ENCODE measurements at regions not wholly inside any gene's neighbourhood (a gene's known extent, or its start where the extent isn't known, plus 50 kb on each side); places are given as distances from the start of the nearest gene placed in this dataset.

GRCh38 chr4:128475597-128475996 is 188.0 kb upstream of the PGRMC2 start:
- DNase-seq: no peak

DNA sequence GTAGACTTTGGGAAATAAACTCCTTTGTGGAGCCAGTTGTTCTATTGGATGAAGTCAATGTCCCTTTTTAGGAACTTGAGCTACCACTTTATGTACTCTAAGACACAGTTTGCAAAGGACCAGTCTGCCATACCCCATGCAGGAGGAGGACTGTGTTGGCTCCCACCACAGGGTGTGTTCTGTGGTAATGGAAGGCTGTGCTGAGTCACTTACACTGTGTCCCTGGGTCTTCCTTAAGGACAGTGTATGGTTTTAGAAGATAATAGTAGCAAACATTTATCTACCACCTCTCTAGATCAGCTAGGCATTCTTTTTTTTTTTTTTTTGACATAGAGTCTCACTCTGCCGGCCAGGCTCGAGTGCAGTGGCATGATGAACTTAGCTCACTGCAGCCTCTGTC is 184.0 kb upstream of the PGRMC2 start:
- no peak for DNase-seq

DNA sequence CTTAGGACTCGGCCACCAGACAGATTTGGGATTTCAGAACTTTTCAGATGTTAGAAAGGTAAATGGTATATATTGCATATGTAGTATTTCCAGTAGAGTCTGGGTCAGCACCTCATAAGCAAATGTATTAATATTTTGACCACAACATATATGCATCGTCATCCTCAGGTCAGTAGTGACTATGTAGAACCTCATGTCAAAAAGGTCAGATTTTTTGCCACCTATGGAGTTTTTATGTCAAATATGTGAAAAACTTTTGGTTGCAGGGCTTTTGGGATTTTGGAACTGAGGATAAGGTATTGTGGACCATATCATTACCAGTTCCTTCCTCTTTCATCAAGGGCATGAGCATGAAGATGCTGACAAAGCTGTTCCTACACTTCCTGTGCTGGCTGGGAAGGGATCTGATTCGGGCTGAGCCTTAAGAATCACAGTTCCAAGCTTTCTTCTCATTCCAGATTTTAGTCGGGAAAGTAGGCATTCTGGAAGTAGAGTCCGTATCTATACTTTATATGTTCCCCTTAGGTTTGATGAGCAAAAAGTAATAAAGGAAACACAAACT is 183.0 kb upstream of the PGRMC2 start:
- no peak for DNase-seq

- DNase-seq: peak; percentile 78
Measured at GRCh38 chr4:128468123-128468989, 180.7 kb upstream of the PGRMC2 start.

GRCh38 chr4:128465523-128465922 is 177.9 kb upstream of the PGRMC2 start:
- DNase-seq: no peak

DNA sequence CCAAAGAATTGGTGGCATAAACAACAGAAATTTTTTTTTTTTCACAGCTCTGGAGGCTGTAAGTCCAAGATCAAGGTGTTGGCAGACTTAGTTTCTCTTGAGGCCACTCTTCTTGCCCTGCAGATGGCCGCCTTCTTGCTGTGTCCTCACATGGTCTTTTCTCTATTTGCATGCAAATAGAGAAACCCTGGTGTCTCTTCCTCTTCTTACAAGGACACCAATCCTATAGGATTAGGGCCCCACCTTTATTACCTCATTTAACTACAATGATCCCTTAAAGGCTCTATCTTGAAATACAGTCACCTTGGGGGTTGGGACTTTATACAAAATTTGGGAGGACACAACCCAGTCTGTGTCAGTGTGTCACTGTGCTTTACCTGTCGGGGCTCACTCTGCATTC is 175.4 kb upstream of the PGRMC2 start:
- no peak for DNase-seq

DNA sequence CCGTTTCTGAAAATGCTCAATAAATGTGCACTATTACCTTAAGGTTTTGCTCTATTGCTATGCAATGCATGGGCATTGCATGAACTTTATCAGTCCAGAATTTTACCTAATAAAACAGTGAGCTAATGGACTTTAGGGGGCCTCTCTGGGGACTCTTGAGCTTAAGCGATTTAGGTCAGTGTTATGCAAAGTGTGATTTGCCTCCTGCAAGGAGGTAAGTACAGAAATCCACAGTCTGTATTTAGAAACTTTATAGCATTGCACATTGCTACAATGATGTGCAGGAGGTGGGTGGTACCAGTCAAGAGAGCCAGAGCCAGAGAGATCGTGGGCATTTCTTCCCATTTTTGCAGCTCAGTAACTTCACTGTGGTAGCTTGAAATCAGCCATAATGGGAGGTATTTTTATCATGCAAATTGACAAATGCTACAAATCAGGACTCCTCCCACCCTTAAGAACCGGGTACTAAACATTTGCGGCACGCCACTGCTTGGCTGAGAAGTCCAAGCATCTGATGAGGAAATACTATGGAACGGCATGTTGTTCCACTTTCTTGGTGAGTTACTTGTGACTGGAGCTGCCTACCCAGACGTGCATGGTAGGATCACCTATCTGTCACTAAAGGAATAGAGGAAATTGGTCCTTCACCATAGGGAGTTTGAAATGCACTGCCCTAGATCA is 174.6 kb upstream of the PGRMC2 start:
- no peak for DNase-seq

DNA sequence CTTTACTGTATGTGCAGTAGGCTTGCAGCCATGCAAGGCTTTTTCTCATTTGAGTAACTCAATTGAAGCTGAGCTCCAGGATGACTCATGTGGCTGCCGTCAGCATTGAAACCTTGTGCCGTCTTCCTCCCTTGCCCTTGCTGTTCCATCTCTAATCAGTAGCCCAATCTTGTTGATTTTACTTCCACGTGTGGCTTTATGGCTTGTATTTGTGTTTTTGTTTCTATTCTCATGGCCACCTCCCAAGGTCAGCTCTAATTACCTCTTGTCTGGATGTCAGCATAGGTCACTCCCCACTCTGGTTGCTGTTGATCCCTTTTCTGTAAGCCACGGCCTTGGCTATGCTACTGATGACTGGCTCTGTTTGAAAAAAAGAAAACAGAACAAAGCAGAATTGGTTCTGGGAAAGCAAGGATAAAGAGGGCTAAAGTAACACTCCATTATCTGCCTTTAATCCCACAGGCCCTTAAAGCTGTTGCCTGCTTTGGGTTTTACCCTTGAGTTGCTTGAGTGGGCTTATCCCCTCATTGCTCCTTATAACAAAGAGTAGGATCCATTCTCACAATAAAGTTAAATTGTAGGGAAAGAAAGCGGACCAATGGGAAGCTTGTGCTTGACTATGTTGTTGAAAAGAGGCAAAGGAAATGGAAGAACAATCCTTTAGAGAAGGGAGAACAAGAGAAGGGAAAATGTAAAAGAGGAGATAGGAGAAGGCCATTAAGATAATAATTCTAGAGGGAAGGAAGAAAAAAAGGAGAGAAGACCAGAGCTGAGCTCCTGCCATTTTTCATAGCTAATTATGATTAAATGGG is 173.9 kb upstream of the PGRMC2 start:
- DNase-seq: no peak

DNA sequence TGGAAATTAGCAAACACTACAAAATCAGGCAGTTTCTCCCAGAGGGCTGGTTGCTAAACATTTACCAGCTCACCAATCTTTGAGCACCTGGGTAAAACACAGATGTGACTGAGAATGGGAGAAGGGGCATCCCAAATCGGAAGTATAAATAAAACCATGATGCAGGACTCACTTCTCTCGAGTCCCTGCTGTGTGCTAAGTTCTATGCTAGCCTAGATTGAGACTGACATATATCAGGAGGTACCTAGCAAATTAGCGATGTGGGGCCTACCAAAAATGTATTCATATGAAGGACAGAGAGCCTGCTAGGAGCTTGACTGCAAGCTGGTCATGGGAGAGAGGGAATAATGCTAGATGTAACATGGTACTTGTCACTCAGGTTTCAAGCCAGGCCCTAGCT is 171.9 kb upstream of the PGRMC2 start:
- DNase-seq: no peak

GRCh38 chr4:128458816-128459215 is 171.2 kb upstream of the PGRMC2 start:
- DNase-seq: no peak

GRCh38 chr4:128457726-128458125 is 170.1 kb upstream of the PGRMC2 start:
- no peak for DNase-seq

- DNase-seq: peak; percentile 40
Measured at GRCh38 chr4:128456171-128456570, 168.6 kb upstream of the PGRMC2 start.

DNA sequence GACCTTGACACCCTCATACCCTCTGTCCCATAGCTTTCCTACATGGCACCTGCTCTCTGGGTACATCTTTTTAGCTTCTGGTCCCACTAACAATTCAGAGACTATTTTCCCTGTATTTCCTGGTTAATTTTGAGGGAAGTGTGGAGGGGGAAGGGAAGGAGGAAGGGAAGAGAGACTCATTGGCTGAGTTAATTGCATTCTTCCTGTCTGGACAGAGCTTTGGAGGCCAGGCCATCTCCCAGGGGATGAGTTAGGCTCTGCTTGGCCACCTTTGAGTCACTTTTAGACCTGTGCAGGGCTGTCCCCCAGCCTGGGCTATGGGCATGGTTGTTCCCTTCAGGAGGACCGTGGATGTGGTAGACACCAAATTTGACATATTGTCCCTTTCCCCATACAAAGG is 167.9 kb upstream of the PGRMC2 start:
- no peak for DNase-seq

- DNase-seq: no peak
Measured at GRCh38 chr4:128454881-128455280, 167.3 kb upstream of the PGRMC2 start.

- peak; percentile 90 for DNase-seq
Measured at GRCh38 chr4:128454281-128454871, 166.8 kb upstream of the PGRMC2 start.

DNA sequence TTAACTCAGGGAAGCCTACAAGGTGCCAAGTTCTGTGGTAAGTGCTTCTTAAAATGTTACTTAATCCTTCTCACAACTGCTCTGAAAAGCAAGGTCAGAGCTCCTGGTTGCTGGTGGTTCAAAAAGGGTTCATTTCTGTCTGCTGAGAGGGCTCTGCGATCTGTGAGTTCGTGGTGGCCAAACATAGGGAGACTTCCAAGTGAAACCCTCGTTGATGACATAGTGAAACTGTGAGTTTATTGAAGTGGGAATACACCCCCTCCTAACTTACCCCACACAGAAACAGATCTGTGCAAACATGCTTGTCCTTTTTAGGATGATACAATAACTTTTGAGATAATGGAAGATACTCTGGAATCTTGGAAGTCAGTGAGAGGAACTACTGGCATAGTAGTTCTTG is 164.8 kb upstream of the PGRMC2 start:
- DNase-seq: no peak

GRCh38 chr4:128451270-128451905 is 163.8 kb upstream of the PGRMC2 start:
- no peak for DNase-seq

- DNase-seq: no peak
Measured at GRCh38 chr4:128450326-128451120, 162.9 kb upstream of the PGRMC2 start.

DNA sequence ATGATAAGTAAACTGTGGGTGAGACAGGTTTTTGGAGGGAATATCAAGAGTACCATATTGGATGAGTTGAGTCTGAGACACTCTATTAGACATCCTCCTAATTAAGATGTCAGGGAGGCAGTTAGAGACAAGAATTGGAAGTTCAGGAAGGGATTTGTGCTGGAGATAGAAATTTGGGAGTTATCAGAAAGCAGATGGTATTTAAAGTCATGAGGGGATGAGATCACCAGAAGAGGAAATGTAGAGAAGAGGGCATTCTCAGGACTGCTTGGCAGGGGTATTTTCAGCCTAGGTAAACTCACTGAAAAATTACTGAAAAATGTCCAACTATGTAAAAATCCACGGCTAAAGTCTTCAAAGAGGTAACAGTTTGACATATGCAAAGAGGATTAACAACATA is 161.6 kb upstream of the PGRMC2 start:
- DNase-seq: no peak

GRCh38 chr4:128444544-128445302 is 157.1 kb upstream of the PGRMC2 start:
- DNase-seq: no peak

DNA sequence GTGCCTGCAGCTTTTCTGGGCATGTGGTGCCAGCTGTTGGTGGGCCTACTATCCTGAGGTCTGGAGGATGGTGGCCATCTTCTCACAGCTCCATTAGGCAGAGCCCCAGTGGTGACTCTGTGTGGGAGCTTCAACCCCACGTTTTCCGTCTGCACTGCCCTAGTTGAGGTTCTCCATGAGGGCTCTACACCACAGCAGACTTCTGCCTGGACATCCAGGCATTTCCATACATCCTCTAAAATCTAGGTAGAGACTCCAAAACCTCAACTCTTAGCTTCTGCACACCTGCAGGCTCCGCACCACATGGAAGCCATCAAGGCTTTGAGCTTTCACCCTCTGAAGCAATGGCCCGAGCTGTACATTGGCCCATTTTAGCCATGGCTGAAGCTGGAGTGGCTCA is 153.3 kb upstream of the PGRMC2 start:
- no peak for DNase-seq
